Heart left ventricle (tissue), 16 donors: ENCODE measurements at regions not wholly inside any gene's neighbourhood (a gene's known extent, or its start where the extent isn't known, plus 50 kb on each side); places are given as distances from the start of the nearest gene placed in this dataset.

Experiments
- ATAC-seq, 4 donors: fragments of 200-7000 bp; cut with Tn5 transposase; one replicate each; pipeline ENCODE4 v1.9.1; 2020 to 2022; ENCODE audit warnings: moderate library complexity in 4 of 4, mild to moderate bottlenecking in 3 of 4, moderate number of reproducible peaks in 1 of 4
- DNase-seq, 5 donors: peaks; one replicate each; pipeline ENCODE4 v3.0.0-alpha.2; 2020
- H3K27ac ChIP-seq, 12 donors: fragments of 200-600 bp; sonication (generic) in 4 of 12; one replicate each; pipeline versions ENCODE4 v1.5.0 to v1.8.0; 2016 to 2022; ENCODE audit warnings: mild to moderate bottlenecking in 2 of 12
- H3K27me3 ChIP-seq, 9 donors: fragments of 200-600 bp; sonication (generic) in 2 of 9; one replicate each; pipeline versions ENCODE4 v1.5.1 to v1.8.0; 2016 to 2022; ENCODE audit warnings: mild to moderate bottlenecking in 3 of 9
- H3K36me3 ChIP-seq, 9 donors: fragments of 200-600 bp; sonication (generic) in 2 of 9; one replicate each; pipeline versions ENCODE4 v1.5.0 to v1.8.0; 2018 to 2022; ENCODE audit warnings: mild to moderate bottlenecking in 2 of 9
- H3K4me1 ChIP-seq, 12 donors: fragments of 200-600 bp; sonication (generic) in 4 of 12; one replicate each; pipeline versions ENCODE4 v1.5.0 to v1.8.0; 2016 to 2022; ENCODE audit warnings: mild to moderate bottlenecking in 3 of 12
- H3K4me3 ChIP-seq, 12 donors: fragments of 200-600 bp; sonication (generic) in 4 of 12; one replicate each; pipeline versions ENCODE4 v1.5.0 to v1.8.0; 2017 to 2022; ENCODE audit warnings: mild to moderate bottlenecking in 9 of 12, moderate library complexity in 4 of 12
- H3K9me3 ChIP-seq, 12 donors: fragments of 200-600 bp; sonication (generic) in 4 of 12; one replicate each; pipeline versions ENCODE4 v1.5.0 to v1.8.0; 2016 to 2022; ENCODE audit warnings: mild to moderate bottlenecking in 1 of 12
- CTCF ChIP-seq, 12 donors: fragments of 200-600 bp; sonication (generic) in 4 of 12; IDR thresholded peaks; one replicate each; pipeline versions ENCODE4 v1.5.0 to v1.8.0; 2018 to 2022; ENCODE audit warnings: antibody characterized with exemption in 12 of 12, mild to moderate bottlenecking in 5 of 12
- POLR2A ChIP-seq, 2 donors: fragments of 450-650 bp; IDR thresholded peaks; one replicate each; pipeline ENCODE4 v1.6.1; 2017; ENCODE audit warnings: antibody characterized with exemption in 2 of 2, mild to moderate bottlenecking in 2 of 2, moderate library complexity in 2 of 2
- WGBS, 4 donors: extraction: QIAGEN DNeasy Blood & Tissue Kit in 2 of 4; methylation state at CpG; one replicate each; pipeline versions ENCODE4 v1.1.5 to v1.1.7; 2013 to 2018; 5-methylcytosine and 5-hydroxymethylcytosine counted together
- intact Hi-C, 10 donors: fragments of 100-400 bp; cut with DNase I; formaldehyde crosslinking; loops; one replicate each; pipeline versions ENCODE4 v1.11.1 to v1.14.2; 2022
- donor health status: ischemic (EF 13 %, LVEDD 7.1; RV severe dilation, severe dysfunction).
- donor health status: healthy with polysubstance abuse.
- donor health status: DM: no; HTN: yes; CAD: no.
- donor health status: DM: no; HTN: no; CAD: no.
- donor health status: ischemic (EF 25% LVEDD 6.9; RV normal size, moderate dysfunction).
- donor health status: ischemic (EF 25% LVEDD 5.7; RV mildly dilated, moderate dysfunction).
- donor health status: healthy.
- donor health status: DM: yes; HTN: yes; CAD: no.
- donor health status: ischemic (EF 35%, LVEDD 5.7; RV mildly dilated, moderate dysfunction).
- donor health status: nonischemic (EF 11% LVEDD 7.7; RV severe dilation, severe dysfunction).
- donor health status: DM: yes; HTN: yes; CAD: no.
- donor health status: PGD.
- donor health status: ischemic (EF 29% LVEDD 5.4; RV normal size, mild dysfunction).
- donor health status: nonischemic (EF 23%, LVEDD 6.1; RV moderate dilation, normal function).

- intact Hi-C loops, result no loop called here
- WGBS, 4 donors, result 18 to 39% (median 30%) methylated on average over 3 of the region's 3 CpGs
- no peak for ATAC-seq
Measured at GRCh38 chr2:126838716-126838985, 60.0 kb upstream of the TEX51 start.

GRCh38 chr2:126839796-126840195 lies 58.9 kb upstream of the TEX51 start:
- TF ChIP-seq POLR2A (IDR thresholded peaks at IDR 0.05) (no peak), CTCF (IDR thresholded peaks at IDR 0.05) (no peak)
- Histone ChIP-seq H3K9me3 (no peaks in the 10 kb centered on the region), H3K27me3 (peaks cover 0 to 7% (median 0%) of the 10 kb centered on the region in 9 donors), H3K36me3 (no peaks in the 10 kb centered on the region), H3K4me1 (no peaks in the 10 kb centered on the region), H3K27ac (no peak overlapping the region), H3K4me3 (no peak overlapping the region)
- intact Hi-C loops, result no loop called here
- ATAC-seq (no peak), DNase-seq (no peak)

More at GRCh38 chr2:126838716-126838985, 60.0 kb upstream of the TEX51 start:
- H3K27ac ChIP-seq, result no peak overlapping the region
- TF ChIP-seq CTCF (IDR thresholded peaks at IDR 0.05) (no peak), POLR2A (IDR thresholded peaks at IDR 0.05) (no peak)
- no peak for DNase-seq
- H3K27me3 ChIP-seq, result peaks cover 0 to 7% (median 0%) of the 10 kb centered on the region in 9 donors
- H3K4me3 ChIP-seq, result no peak overlapping the region
- H3K4me1 ChIP-seq, result no peaks in the 10 kb centered on the region
- no peaks in the 10 kb centered on the region for H3K9me3 ChIP-seq
- H3K36me3 ChIP-seq, result no peaks in the 10 kb centered on the region

GRCh38 chr2:126843081-126843480 lies 55.6 kb upstream of the TEX51 start:
- WGBS, 4 donors, result 48 to 61% (median 55%) methylated on average over 1 of the region's 1 CpG
- H3K27ac ChIP-seq, result no peak overlapping the region
- ATAC-seq, result no peak
- peak in 1 of 5 donors; percentile 1 for DNase-seq
- H3K9me3 ChIP-seq, result no peaks in the 10 kb centered on the region
- TF ChIP-seq CTCF (IDR thresholded peaks at IDR 0.05) (no peak), POLR2A (IDR thresholded peaks at IDR 0.05) (no peak)
- H3K27me3 ChIP-seq, result peaks cover 0 to 7% (median 0%) of the 10 kb centered on the region in 9 donors
- no peaks in the 10 kb centered on the region for H3K36me3 ChIP-seq
- H3K4me1 ChIP-seq, result no peaks in the 10 kb centered on the region
- intact Hi-C loops, result no loop called here
- H3K4me3 ChIP-seq, result no peak overlapping the region

GRCh38 chr2:126846241-126846640 lies 52.4 kb upstream of the TEX51 start:
- H3K27ac ChIP-seq, result no peak overlapping the region
- no peaks in the 10 kb centered on the region for H3K9me3 ChIP-seq
- H3K36me3 ChIP-seq, result no peaks in the 10 kb centered on the region
- DNase-seq, result no peak
- TF ChIP-seq POLR2A (IDR thresholded peaks at IDR 0.05) (no peak), CTCF (IDR thresholded peaks at IDR 0.05) (no peak)
- H3K4me1 ChIP-seq, result no peaks in the 10 kb centered on the region
- intact Hi-C loops, result no loop called here
- no peak for ATAC-seq
- no peaks in the 10 kb centered on the region for H3K27me3 ChIP-seq
- 85 to 90% (median 89%) methylated on average over 4 of the region's 4 CpGs for WGBS, 4 donors
- no peak overlapping the region for H3K4me3 ChIP-seq
